ENCODE measurements at regions not wholly inside any gene's neighbourhood (a gene's known extent, or its start where the extent isn't known, plus 50 kb on each side); places are given as distances from the start of the nearest gene placed in this dataset.

DNA sequence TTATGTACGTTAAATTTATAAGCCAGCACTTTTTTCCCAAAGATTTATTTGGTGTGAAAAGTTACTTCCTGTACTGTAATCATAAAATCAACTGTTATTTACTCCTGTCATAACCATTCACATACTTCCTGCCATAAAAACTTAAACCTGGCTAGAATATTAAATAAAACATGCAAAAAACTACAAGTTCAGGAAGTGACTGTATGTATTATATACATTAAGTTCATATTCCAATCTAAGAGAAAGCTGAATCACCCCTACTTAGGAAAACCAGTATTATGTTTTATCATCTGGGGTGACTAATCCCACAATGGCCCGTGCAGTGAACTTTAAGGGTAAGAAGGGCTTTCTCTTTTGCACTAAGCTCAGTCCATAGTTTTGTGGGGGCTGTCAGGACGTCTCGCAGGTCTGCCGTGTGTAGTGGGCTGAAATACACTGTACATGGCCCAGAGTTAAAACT, 183.7 kb upstream of the KLF14 start:
- peak; percentile 73 for DNase-seq (ENCODE audit: low read depth, low spot score)
- in situ Hi-C loops (cut with HindIII; ENCODE audit: low sequenced_read_pairs) = no loop called here
- no peak overlapping the region for H3K4me3 ChIP-seq (ENCODE audit: low read depth, low read length)
- TF ChIP-seq, protein P1, sequence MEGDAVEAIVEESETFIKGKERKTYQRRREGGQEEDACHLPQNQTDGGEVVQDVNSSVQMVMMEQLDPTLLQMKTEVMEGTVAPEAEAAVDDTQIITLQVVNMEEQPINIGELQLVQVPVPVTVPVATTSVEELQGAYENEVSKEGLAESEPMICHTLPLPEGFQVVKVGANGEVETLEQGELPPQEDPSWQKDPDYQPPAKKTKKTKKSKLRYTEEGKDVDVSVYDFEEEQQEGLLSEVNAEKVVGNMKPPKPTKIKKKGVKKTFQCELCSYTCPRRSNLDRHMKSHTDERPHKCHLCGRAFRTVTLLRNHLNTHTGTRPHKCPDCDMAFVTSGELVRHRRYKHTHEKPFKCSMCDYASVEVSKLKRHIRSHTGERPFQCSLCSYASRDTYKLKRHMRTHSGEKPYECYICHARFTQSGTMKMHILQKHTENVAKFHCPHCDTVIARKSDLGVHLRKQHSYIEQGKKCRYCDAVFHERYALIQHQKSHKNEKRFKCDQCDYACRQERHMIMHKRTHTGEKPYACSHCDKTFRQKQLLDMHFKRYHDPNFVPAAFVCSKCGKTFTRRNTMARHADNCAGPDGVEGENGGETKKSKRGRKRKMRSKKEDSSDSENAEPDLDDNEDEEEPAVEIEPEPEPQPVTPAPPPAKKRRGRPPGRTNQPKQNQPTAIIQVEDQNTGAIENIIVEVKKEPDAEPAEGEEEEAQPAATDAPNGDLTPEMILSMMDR (IDR thresholded peaks at IDR 0.05; ENCODE audit: low read depth, low read length) = no peak

DNA sequence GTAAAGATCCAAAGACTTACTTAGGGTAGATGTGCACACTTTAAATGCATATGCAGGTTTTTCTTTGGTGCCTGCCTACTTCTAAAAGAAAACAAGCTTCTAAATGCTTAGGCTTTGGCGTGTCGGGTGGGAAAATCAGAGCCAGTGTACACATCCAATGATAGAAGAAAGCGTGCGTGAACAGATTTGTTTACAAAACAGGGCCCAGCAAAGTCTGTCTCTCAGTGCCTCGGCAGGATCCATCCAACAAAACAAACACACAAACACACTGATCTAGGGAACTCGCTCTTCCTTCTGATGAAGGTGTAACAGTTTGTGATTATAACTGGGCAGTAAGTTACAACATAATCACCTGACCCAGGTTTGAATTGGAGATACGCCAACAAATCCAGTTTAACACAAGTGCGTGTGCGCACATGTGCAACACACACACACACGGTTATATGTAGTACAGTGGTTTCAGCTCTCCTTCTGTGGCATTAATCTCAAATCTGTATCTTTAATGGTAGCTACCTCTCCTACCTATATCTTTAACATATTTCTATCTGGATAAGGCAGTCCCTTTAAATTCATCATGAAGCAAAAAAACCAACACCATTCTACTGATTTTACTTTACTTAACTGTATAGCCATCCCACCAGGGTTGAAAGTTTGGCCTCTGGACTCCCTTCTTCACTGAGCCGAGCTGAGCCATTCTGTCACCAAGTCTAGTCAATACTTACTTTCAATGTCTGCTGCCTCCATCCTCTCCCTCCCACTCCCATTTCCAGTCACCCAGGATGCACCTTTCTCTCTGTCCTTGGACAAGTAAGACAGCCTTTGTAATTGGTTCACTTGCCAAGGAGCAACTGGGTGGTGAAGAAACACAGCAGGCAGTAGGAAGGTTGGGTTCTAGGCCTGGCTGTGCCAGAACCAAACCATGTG, 184.4 kb upstream of the KLF14 start:
- no peak overlapping the region for H3K4me3 ChIP-seq (ENCODE audit: low read depth, low read length)
- DNase-seq (ENCODE audit: low read depth, low spot score) = no peak
- TF ChIP-seq, protein P1 (IDR thresholded peaks at IDR 0.05; ENCODE audit: low read depth, low read length) = no peak
- in situ Hi-C loops (cut with HindIII; ENCODE audit: low sequenced_read_pairs) = no loop called here

DNA sequence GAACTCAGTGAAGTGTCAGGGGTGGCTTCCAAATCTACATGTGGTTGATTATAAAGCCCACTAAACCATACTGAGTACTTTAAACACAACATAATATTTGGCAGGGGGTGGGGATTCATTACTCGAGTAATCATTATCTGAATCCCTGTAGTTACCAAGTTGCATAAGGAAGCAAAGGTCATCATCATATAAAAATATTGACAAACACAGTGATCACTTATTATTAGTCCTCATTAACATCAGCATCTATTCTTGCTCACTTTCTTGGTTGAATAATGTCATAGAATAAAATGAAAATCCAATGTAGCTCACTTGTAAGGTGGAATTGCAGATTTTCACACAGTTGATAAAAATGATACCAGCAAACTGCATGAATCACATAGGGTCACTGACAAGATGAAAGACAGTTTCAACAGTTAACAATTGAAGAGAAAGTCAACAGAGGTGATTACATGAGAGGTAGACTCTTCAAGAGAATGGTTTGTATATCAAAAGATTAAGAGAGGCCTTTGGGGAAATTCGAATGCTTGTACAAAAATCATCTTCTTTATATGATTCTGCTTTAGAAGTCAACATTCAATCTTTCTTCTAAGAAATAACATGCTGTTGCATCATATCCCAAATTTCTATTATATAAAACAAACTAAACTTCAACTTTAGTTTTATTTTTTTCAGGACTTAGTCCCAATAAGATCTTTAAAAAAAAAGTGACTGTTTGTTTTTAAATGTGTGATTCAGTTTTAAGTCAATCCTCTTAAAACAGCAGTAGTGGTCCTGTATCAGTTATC, 185.5 kb upstream of the KLF14 start:
- in situ Hi-C loops (cut with HindIII; ENCODE audit: low sequenced_read_pairs) = no loop called here
- H3K4me3 ChIP-seq (ENCODE audit: low read depth, low read length) = no peak overlapping the region
- TF ChIP-seq, protein P1 (IDR thresholded peaks at IDR 0.05; ENCODE audit: low read depth, low read length) = no peak
- no peak for DNase-seq (ENCODE audit: low read depth, low spot score)

DNA sequence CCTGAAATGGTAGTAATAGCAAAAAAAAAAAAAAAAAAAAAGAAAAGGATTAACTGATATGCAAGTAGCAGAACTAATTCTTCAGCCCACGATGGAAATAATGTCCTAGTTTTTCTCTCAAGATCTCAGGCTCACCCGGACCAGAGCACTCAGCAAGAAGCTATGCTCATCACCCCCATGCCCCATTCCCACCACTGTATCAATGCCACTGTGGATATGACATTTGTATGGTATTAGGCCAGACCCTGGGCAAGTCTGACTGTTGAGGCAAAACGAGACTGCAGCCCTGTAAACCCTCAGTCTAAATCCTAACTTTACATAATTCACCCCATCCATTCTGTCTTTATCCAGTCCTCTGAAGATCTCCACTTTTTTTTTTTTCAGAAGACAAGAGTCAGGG, 186.1 kb upstream of the KLF14 start:
- H3K4me3 ChIP-seq (ENCODE audit: low read depth, low read length) = no peak overlapping the region
- no peak for DNase-seq (ENCODE audit: low read depth, low spot score)
- in situ Hi-C loops (cut with HindIII; ENCODE audit: low sequenced_read_pairs) = no loop called here
- TF ChIP-seq, protein P1 (IDR thresholded peaks at IDR 0.05; ENCODE audit: low read depth, low read length) = no peak

DNA sequence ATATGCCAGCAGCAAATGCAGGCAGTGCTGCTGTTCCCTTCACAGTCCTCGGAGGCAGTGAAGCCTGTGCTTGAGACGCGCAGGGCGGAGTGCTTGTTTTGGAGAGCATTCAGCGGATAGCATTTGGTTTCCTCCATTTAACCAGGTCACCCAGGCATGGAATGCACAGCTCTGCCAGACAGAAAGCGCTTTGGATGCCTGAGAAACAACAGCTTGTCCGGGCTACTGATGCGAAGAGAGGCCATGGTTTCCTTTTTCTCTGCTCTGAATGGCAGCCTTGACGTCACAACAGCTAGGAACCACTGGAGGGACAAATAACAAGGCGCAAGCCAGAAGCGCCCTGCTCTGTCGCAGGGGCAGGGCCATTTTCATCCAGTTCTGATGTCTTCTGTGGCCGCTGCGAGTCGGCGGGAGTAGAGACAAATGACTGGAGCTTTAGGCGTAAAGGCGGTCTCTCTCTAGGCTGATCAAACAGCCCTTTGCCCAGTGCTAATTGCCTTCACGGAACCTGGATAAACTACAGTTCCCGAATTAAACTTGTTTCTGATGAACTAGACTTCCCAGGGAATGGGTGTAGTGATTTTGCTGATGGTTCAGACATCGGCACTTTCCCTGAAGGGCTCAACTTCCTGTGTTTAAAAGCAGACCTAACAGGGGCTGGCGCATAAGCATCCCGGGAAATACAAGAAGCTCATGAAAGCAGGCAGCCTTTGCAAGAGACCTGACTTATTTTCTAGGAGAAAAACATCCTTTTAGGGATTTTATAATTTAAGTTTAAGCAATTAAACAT, 187.6 kb upstream of the KLF14 start:
- peak; percentile 95 for DNase-seq (ENCODE audit: low read depth, low spot score)
- in situ Hi-C loops (cut with HindIII; ENCODE audit: low sequenced_read_pairs) = no loop called here
- TF ChIP-seq, protein P1 (IDR thresholded peaks at IDR 0.05; ENCODE audit: low read depth, low read length) = peak; percentile 11
- H3K4me3 ChIP-seq (ENCODE audit: low read depth, low read length) = peak overlapping the region; percentile 25
